ENCODE measurements at regions not wholly inside any gene's neighbourhood (a gene's known extent, or its start where the extent isn't known, plus 50 kb on each side); places are given as distances from the start of the nearest gene placed in this dataset.

GRCh38 chr5:61823781-61824180, 482.2 kb upstream of the KIF2A start:
- no peak for DNase-seq (ENCODE audit: low spot score)

- no peak for DNase-seq (ENCODE audit: low spot score)
These were observed 481.6 kb upstream of the KIF2A start for GRCh38 chr5:61824396-61824795.

DNA sequence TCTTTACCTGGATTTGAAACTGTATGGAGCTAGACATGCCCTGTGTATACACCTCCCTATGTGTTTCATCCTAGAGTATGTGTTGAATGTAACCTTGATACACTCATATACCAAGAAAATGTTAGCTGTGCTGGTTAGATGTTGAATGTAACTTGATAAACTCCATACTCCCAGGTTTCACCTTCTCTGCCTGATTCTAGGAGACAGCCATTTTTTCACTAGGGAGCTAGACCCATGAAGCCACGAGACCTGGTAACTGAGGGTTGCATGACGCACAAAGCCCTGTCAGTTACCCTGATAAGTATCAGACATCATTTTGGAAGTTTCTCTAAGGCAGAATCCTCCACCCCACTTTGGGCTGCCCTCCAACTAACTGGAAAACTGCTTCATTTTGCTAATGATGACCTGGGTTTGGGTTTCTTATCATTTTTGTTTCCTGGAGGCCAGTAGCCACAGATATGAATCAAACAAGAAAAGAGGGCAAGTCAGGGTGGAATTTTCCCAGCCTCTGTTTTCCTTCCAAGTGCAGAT, 478.5 kb upstream of the KIF2A start:
- DNase-seq (ENCODE audit: low spot score), result no peak

DNA sequence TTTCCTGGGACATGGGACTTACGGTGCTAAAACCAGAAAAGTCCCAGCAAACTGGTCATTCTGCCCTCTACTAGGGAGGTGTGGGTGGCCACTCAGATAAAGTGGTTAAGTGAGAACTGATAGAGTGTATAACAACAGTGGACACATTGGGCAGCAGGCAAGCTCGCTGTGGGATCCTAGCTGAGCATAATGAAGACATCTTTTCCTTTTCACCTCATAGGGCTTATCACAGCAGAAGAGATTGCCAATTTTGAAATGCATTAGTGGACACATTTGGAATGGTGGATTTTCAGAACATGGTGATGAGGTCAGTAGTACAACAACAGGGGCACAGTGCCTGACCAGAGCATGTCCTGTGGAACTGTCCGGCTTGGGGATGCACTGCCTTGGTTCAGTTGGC, 477.1 kb upstream of the KIF2A start:
- no peak for DNase-seq (ENCODE audit: low spot score)

- DNase-seq (ENCODE audit: low spot score), result no peak
These were observed 474.3 kb upstream of the KIF2A start for GRCh38 chr5:61831736-61832135.

DNA sequence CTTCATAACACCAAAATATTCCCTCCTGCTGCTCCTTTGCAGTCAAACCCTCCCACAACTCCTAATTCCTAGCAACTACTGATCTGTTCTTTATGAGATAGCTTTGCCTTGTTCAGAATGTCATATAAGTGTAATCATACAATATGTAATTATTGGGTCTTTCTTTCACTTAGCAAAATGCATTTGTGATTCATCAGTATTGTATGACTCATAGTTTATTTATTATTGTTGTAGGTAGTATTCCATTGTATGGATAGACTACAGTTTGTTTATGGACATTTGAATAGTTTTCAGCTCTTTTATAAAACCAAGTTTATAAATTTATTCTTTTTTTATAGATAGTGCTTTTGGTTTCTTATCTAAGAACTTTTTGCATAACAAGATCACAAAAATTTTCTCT, 468.2 kb upstream of the KIF2A start:
- DNase-seq (ENCODE audit: low spot score), result no peak

GRCh38 chr5:61840361-61840760, 465.6 kb upstream of the KIF2A start:
- DNase-seq (ENCODE audit: low spot score), result peak; percentile 32

DNA sequence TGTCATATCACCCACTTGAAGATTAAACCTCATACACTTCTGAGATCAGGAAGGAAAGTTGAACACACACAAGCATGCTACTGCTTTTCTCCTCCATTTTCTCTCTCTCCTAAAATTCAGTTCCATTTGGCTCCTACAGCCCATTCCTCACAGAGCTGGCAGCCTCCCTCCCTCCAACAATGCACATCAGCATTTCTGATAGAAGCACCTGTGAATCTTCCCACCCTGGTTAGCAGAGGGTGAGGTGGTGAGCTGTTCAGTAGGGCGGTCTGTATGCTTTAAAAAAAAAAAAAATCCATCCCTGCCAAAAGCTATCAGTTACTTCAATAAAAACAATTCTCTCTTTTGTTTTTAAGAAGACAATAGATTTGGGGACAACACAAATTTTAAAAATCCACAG, 463.2 kb upstream of the KIF2A start:
- no peak for DNase-seq (ENCODE audit: low spot score)

- no peak for DNase-seq (ENCODE audit: low spot score)
These were observed 455.3 kb upstream of the KIF2A start for GRCh38 chr5:61850696-61851095.

DNA sequence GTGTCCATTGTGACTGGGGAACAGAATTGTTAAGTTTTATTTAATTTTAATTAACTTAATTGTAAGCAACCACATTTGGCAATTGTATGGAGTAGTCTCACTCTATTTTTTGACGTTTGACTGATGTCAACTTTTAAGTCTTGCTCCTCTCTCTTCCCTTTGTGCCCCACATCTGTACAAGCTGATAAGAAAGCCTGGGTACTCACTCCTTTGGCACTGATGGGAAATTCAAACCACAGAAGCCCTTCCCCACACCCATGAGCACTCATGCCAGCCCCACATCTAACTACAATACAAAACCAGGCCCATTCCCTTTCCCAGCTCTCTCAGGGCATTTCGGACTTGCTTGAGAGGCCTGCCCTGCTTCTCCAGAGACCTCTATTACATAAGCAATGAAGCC, 451.5 kb upstream of the KIF2A start:
- DNase-seq (ENCODE audit: low spot score), result no peak

DNA sequence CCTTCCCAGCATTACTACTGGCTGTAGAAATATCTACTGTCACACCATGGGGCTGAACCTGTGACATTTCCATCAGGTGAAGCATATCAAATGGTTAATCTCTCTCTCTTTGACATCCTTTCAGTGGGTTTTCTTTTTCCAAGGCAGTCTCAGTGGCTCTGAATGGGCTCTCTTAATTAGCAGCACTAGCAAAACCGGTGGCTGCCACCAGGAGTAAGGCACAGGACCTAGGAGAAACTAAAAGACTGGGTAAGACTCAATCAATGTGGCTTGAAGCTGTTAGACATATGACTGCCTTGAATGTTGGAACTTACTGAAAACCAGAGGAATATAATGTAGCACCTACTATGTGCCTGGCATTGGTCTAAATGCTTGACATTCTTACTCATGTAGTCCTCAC, 445.0 kb upstream of the KIF2A start:
- peak; percentile 37 for DNase-seq (ENCODE audit: low spot score)

GRCh38 chr5:61866930-61867329, 439.1 kb upstream of the KIF2A start:
- DNase-seq (ENCODE audit: low spot score), result no peak

GRCh38 chr5:61869333-61869732, 436.7 kb upstream of the KIF2A start:
- DNase-seq (ENCODE audit: low spot score), result no peak

DNA sequence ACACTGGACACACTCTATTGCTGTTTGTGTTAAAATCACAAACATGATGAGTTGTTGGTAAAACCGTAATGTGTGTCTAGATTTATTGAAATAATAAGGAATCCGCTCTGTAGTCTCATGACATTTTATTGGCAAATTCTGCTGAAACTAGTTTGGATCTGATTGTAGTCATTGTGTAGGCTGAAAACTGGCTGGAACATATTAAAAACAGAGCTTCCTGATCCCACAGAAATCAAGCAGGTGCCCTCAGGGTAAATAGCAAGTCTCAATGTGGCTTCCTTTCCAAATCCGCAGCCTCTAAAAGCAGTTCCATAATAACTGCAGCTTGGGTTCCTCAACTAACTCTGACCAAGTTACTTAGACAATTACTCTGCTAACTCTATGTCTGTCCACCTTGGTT, 427.5 kb upstream of the KIF2A start:
- no peak for DNase-seq (ENCODE audit: low spot score)

- peak; percentile 17 for DNase-seq (ENCODE audit: low spot score)
These were observed 424.1 kb upstream of the KIF2A start for GRCh38 chr5:61881821-61882487.

GRCh38 chr5:61882901-61883500, 423.0 kb upstream of the KIF2A start:
- DNase-seq (ENCODE audit: low spot score), result no peak

DNA sequence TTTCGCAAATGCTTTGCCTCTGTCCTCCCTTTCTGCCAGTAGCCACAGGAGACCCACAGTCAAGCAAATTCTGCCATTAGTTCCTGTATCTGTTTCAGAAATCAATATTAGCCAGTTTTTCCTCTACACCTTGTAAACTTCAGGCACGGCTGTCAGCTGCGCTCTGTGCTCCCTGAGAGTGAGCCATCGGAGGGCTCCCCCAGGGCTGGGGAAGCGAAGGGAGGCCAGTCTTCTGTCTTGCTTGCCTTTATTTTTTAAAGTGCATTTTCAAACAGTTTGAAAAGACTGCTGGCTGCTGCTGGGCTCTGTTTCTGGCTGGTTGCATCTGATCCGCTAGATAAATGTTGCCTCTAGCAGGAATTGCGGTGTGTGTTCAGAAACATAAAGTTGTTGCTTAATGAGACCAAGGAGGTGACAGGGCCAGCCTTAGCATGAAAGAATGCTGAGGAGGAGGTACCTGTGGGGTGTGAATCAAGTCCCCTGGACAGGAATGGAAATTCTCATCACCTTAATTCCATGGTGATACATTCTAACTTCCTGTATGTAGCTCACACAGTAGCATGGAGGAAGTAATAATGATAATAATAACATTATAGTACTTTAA, 421.7 kb upstream of the KIF2A start:
- DNase-seq (ENCODE audit: low spot score), result no peak

GRCh38 chr5:61886214-61886613, 419.8 kb upstream of the KIF2A start:
- no peak for DNase-seq (ENCODE audit: low spot score)

DNA sequence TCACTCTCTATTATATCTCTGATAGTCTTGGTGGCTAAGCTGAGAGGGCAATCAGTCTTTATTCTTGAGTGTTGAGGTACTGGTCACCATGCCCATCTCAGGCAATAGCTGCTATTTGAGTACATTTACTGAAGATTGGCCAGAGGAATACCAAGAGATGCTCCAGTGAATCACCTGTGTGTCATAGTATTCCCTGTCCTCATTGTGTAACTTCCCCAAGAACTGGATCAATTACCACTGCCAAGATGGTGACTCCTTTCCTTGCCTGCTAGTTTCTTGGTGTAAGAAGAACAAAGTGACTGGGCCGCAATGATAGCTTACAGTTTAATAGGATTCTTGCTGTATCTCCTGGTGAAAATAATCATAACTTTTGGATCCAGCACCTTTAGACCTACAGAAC, 418.7 kb upstream of the KIF2A start:
- no peak for DNase-seq (ENCODE audit: low spot score)

DNA sequence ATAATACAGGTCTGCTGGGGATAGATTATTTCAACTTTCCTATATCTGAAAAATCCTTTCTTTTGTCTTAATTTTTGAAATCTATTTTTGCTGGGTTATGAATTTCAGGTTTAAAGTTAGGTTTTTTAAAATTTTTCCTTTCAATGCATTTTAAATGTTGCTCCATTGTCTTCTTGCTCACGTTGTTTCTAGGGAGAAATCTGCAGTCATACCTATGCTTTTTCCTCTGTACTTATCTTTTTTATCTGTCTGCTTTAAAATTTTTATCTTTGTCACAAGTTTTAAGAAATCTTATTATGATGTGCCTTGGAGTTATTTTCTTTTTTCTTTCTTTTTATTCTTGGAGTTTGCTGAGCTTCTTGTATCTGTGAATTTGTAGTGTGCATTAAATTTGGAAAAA, 412.0 kb upstream of the KIF2A start:
- no peak for DNase-seq (ENCODE audit: low spot score)

GRCh38 chr5:61896811-61897210, 409.2 kb upstream of the KIF2A start:
- DNase-seq (ENCODE audit: low spot score), result no peak

- no peak for DNase-seq (ENCODE audit: low spot score)
These were observed 408.8 kb upstream of the KIF2A start for GRCh38 chr5:61897251-61897650.

DNA sequence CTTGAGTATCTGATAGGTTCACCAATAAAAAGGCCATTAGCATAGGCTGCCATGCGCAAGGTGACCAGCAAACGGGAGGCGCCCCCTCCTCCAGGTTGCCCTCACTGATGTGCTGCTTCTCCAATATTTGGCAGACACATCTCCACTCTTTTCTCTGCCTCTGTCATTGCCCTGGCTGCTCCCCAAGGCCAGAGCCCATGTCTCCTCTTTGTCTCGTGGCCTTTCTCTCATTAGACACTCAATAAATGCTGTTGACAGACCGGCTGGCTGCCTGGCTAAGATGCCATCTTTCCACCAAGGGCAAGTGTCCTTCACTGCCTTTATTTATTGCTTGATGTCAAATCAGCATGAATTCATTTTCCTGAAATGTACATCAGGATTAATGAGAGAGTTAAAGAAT, 404.0 kb upstream of the KIF2A start:
- no peak for DNase-seq (ENCODE audit: low spot score)

DNA sequence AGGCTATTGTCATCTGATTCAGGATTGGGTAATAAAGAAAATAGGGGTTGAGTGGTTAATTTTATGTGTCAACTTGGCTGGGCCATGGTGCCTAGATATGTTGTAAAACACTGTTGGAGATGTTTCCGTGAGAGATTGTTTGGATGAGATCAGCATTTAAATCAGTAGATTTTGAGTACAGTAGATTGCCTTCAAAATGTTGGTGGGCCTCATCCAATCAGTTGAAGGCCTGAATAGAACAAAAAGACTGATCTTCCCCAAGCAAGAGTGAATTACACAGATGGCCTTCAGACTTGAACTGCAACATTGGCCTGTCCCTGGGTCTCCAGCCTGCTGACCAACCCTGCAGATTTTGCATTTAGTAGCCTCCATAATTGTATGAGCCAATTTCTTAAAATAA, 401.3 kb upstream of the KIF2A start:
- DNase-seq (ENCODE audit: low spot score), result no peak

Measured in iPS-NIHi11 (cell line).